Glomerular visceral epithelial cell (primary cell): ENCODE measurements at regions not wholly inside any gene's neighbourhood (a gene's known extent, or its start where the extent isn't known, plus 50 kb on each side); places are given as distances from the start of the nearest gene placed in this dataset.
"Not testable (repeated sequence)": the region's sequence is repeated elsewhere in the genome, so short reads cannot be mapped to it uniquely, and the experiment has no call there.

ENCODE experiments used
- DNase-seq: peaks from one replicate; pipeline ENCODE4 v3.0.0-alpha.2; 2016; ENCODE audit errors: extremely low spot score

DNA sequence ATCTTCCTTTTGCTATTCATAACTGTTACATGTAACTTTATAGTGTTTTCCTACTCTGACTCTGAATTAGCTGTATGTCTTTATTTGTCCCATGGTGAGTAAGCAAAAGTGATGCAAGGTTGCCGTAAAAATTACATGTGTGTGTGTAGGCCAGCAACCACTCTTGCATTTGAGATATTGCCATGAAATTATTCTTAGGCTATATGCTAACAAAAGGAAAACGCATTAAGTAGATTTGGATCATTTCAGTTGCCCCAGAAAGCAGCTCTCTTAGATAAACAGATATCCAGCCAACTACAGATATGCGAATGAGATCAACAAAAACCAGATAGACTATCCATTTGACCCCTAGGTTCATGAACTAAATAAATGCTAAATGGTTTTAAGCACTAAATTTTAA lies 73.6 kb downstream of the CYLC2 start:
- no peak for DNase-seq

DNA sequence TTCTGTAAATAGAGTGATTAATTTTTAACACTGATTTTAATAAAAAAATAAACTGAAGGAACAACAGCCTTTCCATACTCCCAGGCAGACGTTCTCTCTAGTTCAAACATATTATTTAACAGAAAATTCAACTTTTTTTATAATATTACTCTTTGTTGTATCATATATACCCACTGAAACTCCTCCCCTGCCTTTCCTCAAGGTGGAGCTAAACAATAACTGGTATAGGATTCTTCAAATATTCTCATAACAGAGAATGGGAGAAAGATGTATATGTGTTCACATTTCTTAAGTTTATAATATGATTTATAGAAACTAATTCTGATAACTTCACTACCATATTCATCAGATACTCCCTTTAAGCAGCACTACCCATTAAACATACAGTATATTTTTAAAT lies 83.4 kb downstream of the CYLC2 start:
- DNase-seq = no peak

DNA sequence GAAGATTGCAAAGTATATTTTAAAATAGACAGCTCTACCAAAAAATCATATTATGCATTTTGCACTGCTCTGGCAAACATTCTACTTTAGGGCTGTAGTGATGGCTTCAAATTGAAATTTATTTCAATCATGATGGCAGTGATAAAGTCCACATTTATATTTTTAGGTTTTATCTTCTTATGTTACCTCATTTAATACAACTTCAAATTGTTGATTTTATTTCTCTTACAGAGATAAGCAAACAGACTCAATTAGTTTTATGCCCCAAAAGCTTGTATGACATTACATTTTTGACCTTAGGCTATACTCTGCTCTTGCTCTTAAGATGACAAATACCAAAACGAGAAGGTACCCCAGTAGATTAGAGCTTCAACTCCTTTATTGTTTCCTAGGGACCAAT lies 87.4 kb downstream of the CYLC2 start:
- DNase-seq = no peak

DNA sequence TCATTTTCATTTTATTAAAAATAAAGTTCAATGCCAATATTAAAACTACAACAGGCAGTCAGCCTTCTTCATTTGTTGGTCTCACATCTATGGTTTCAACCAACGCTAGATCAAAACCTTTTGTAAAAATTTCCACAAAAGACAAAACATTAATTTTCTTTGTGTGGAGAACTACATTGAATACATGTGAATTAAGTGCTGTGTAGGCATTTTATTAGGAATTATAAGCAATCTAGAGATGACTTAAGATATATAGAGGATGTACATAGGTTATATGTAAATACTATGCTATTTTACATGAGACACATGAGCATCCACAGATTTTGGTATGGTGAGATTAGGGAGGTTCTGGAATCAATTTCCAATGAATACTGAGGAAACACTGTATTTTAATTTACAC lies 94.2 kb downstream of the CYLC2 start:
- no peak for DNase-seq

DNA sequence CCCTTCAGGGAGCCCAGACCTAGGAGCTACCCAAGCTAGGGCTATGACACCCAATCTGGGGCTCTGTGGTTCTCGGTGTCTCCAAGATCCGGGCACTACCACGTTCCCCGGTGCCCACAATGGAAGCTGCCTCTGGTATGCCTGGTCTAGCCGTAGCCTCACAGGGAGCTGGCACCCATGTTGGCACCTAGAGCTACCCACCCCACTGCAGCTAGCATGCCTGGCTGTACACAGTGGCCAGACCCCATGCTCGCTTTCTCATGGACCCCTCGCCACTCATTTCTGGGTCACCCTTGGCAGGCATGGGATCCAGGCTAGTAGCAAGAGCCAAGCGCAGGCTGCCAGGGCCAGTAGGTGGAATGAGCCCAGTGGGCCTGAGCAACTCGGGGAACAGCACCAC lies 109.0 kb downstream of the CYLC2 start:
- DNase-seq = no peak

DNA sequence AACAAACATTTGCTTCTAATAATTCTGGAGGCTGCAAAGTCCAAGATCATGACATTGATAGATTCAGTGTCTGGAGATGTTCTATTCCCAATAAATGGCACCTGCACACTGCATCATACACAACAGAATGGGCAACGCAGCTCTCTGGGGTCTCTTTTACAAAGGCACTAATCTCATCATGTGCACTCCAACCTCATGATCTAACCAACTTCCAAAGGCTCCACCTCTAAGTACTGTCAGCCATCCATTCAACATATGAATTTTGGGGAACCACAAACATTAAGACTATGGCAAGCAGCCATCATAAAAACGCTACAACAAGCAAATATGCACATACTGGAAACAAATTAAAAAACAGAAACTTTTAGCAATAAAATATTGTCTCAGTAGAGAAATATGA lies 121.1 kb downstream of the CYLC2 start:
- no peak for DNase-seq

DNA sequence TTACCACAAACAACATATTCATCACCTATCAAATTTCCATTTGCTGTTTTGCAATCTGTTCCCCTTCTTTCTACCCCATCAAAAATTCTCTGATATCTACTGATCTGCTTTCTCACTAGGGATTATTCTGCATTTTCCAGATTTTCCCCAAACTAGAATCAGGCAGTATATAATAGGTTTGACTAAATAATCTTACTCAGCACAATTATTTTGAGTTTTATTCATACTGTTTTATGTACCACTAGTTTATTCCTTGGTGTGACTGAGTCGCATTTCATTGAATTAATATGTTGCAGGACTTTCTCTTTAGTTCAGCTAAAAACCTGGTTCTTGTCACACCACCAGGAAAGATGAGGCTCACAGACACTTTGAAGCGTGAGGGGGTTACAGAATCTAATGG lies 131.4 kb downstream of the CYLC2 start:
- no peak for DNase-seq

DNA sequence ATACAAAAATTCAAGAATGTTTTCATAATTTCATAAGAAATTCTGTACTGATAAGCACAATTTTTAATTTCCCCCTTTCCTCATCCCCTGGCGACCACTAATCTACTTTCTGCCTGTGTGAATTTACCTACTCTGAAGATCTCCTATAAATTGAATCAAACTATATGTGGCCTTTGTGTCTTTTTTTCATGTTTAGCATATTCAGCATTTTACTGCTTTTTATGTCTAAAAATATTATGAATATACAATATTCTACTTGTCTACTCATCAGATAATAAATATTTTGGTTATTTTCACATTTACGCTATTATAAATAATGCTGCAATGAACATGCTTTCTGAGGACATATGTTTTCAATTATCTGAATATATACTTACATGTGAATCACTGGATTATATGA lies 144.8 kb downstream of the CYLC2 start:
- DNase-seq = no peak

DNA sequence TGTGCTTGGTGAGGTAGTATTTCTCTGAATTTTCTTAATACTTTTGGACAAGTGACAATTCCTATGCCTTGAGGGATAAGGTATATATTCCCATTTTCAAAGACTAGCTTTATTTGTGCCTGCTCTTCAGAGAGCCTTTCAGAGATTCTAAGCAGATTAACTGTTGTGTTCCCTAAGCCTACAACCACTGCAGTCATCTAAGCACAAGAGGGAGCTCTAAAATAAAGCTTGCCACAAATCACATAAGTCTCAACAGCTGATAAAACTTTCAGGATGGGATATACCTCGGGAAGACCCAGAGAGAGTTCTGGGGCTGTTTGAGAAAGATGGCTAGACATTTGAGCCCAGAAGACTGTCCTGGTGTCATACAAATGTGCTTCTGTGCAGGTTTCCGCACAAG lies 157.3 kb downstream of the CYLC2 start:
- no peak for DNase-seq

DNA sequence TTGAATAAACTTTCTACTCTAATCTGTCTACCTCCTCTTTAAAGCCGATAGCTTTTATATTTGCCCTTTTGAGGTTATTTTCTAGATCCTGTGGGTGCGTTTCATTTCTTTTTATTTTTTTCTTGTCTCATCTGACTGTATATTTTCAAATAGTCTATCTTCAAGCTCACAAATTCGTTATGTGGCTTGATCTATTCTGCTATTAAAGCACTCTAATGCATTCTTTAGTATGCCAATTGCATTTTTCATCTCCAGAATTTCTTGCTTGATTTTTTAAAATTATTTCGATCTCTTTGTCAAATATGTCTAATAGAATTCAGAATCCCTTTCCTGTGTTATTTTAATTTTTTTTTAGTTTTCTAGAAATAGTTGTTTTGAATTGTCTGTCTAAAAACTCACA lies 172.4 kb downstream of the CYLC2 start:
- DNase-seq = no peak

DNA sequence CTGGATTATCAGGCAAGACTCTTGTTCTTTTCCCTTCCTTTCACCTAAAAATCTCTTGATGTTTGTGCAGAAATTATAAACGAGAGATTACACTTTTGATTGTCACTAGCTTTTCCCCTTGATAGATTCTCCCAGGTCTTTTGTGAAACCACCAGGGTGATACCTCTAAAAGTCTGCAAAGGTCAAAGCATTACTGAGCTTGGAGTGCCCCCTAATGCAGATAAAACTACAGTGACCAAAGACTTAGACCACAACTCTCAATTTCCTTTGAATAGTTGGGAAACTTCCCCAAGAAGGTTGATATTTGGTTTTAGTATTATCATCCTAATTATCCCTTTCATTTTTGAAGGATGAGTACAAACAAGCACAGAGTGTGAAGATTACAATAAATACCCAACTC lies 173.1 kb downstream of the CYLC2 start:
- no peak for DNase-seq

DNA sequence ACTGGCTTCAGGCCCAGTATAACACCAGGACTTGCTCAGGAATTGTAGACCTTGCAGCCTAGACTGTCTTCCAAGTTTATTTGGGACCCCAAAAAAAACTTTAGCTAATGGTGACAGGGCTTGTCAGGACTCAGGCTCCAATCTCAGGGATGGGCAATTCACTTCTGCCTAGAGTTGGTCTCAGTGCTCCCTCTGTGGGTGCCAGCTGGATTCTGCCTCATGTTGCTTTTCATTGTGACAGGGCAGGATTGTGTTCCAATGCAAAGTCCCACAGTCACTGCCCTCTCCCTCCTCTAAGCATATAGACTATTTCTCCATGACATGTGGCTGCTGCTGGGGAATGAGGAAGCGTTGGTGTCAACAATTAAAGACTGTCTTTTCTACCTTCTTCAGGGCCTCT lies 174.7 kb downstream of the CYLC2 start:
- DNase-seq = no peak

DNA sequence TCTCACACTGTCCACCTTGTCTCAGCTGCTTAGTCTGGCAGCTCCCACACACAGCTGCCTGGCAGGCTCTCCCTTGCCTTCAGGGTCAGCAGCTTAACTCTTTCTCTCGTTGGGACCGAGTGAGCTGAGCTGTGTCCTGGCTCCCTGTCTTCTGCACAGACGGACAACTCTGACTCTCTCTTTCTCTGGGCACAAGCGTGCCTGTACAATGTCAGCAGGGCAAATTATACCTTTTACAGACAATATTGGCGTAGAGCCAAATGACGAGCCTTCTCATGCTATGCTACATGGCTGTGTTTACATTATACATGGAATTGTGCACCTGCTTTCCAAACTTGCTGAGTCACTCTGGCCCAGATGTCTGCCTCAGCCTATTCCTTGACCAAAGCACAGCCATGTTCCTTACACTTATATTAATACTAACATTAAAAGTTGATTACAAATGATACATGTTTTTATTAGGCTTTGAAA lies 188.6 kb downstream of the CYLC2 start:
- DNase-seq = peak; percentile 1

DNA sequence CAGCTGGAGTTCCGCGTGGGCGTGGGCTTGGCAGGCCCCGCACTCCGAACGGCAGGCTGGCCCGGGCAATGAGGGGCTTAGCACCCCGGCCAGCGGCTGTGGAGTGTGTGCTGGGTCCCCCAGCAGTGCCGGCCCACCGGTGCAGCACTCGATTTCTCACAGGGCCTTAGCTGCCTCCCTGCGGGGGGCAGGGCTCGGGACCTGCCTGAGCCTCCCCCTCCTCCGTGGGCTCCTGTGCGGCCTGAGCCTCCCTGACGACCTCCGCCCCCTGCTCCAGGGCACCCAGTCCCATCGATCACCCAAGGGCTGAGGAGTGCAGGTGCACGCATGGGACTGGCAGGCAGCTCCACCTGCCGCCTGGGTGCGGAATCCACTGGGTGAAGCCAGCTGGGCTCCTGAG lies 191.8 kb downstream of the CYLC2 start:
- DNase-seq = no peak

DNA sequence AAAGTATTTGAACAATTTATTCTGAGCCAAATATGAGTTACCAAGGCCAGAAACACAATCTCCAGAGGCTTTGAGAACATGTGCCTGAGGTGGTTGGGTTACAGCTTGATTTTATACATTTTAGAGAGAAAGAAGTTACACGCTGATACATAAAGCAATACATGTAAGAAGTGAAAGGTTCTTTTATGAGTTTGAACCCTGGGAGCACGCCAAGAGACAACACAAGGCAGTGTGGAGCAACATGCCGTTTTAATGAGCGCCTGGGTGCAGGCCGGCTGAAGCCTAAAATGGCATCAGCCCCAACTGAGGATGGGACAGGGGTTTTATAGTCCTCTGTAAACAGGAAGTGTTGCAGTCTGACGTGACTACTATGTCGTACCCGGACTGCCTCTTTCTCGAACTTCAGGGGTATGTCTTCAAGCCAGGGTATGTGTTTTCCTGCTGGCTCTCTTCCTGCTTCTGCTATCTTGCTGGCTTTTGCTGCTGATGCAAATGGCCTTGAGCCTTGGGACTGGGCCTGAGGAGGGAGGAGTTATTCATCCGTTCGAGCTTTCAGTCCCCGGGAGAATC lies 193.7 kb downstream of the CYLC2 start:
- no peak for DNase-seq

DNA sequence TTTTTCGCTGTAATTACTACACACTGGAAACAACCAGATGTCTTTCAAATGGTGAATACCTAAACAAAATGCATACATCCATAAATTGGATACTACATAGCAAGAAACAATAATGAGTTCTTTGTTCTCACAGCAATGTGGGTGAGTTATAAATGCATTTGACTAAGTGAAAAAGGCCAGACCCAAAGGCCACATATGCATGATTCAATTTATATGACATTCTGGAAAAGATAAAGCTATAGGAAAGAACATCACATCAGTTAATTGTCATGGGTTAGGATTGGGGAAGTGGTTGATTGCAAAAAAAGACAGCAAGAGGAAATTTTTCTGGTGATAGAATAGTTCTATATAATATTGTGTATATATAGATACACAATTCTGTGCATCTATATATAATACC lies 198.9 kb downstream of the CYLC2 start:
- DNase-seq = no peak

DNA sequence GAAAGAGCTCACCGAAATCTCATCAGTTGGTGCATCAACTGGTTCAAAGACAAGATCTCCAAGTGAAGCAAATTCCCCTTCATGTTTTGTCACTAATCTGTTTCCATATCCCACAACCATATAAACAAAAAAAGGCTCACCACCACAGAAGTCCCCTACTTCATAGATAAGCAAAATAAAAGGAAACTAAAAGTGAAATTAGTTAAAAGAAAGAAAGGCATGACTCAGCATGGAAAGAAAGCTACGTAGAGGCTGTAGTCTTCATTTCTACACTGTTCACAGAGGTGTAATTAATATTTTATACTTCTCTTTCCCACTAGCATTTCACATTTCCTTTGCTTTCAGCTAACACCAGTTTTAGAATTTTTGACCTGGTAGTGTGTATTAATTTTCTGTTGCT lies 208.0 kb downstream of the CYLC2 start:
- no peak for DNase-seq

DNA sequence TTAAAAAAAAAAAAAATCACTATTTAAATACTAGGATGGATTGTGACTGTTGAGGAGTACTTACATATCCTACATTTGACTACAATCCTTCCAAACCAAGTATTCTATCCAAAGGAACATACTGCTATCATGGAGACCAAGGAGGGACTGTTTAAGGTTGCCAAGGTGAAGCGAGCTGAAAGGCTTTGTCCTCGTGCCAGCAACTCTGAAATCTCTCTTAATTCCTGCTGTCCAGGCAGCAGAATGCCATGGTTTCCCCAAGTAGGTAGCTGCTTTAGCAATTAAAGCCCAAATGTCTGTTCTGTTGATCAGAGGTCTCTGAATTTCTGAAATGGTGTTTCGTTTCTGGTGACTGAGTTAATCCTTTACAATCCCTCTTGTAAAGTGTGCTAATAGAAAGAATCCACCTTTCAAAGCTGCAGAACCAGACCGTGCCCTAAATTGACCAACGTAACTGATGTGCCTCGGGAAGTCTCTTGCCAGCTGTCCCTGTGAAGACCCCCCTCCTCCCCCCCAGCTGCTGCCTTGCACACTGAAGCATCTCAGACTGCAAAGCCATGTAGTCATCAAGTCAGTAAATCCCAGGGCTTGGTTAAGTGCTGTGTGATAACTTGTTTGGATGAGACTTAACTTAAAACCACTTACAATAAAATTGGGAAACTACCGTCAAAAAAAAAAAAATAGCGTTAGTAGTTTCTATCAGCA lies 210.9 kb downstream of the CYLC2 start:
- DNase-seq = not testable (repeated sequence)

DNA sequence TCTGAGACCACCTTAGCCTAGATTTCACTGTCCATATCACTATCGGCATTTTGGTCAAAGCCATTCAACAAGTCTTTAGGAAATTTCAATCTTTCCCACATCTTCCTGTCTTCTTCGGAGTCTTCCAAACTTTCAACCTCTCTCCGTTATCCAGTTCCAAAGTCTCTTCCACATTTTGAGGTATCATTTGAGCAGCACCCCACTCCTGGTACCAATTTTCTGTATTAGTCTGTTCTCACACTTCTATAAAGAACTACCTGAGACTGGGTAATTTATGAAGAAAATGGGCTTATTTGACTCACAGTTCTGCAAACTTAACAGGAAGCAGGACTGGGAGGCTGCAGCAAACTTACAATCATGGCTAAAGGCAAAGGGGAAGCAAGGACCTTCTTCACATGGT lies 215.5 kb downstream of the CYLC2 start:
- DNase-seq = no peak

DNA sequence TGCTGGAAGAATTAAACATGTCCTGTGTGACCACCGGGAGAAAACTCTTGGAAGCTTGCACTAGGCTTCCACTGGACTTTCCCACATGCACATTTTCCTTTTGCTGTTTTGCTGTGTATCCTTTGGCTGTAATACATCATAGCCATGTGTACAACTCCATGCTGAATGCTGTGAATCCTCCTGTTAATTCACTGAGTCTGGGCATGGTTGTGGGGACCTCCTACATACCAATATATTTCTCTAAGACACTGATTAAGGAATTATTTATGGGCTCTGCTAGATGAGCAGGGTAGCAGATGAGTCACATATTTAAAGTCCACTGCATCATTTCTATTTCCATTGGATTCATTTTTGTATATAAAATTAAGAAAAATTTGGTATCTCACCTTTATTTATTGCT lies 220.1 kb downstream of the CYLC2 start:
- DNase-seq = no peak

DNA sequence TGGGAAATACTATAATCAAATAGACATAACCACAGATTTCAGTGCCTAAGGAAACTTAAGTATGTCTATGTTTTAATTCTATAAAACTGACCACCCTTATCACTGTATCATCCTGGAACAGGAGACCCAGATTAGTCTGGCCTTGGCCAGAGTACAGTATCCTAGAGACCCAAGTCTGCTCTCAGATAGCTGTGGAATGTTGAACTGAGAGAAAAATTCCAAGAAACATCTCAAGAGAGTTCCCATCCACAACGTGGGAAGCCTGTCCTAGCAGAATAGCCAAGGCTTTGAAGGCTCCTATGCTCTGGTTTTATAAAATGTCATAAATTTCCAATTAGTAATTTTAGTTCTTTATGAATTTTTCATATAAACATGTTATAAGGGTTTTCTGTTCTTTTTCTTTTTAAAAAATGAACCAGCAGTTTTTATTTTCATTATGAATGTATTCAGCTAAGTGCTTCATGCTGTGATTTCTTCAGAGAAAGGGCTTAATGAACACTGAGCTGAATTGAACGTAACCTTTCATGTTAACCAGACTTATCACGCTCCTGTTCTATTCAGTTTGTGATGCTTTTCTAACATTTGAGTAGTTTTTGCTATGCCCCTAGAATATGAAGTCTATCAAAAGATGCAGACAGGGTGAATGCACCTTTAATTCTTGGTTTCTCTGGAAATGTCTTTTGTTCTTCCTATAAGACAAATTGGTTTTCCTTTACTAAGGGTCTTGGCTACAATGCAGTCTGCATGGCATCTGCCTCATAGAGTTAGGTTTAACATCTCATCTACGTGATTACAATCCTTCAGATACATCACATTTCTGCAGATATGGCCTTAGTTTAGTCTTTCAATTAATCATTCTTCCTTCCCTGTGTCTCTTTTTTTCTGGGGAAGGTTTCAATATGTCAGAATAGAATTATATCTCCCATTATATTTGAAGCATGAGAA lies 230.8 kb downstream of the CYLC2 start:
- DNase-seq = no peak

DNA sequence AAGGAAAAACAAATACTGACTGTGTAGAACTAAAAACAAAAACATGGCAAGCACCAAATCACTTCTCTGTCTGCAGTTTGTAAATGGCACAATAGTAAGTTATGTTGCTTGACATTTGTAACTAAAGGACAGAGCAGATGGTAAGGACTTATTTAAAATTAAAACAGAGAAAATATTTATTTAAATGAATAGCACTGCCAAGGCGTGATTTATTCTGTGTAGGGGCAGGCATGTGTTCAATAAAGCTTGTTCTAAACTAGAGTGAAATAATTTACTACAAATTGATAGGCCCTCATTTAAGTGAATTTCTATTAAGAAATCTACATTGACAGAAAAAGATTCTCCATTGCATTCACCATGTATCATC lies 231.5 kb downstream of the CYLC2 start:
- DNase-seq = no peak

DNA sequence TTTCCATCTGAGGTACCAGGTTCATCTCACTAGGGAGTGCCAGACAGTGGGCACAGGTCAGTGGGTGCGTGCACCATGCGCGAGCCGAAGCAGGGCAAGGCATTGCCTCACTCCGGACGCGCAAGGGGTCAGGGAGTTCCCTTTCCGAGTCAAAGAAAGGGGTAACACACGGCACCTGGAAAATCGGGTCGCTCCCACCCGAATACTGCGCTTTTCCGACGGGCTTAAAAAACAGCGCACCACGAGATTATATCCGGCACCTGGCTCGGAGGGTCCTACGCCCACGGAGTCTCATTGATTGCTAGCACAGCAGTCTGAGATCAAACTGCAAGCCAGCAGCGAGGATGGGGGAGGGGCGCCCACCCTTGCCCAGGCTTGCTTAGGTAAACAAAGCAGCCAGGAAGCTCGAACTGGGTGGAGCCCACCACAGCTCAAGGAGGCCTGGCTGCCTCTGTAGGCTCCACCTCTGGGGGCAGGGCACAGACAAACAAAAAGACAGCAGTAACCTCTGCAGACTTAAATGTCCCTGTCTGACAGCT lies 242.5 kb downstream of the CYLC2 start:
- not testable (repeated sequence) for DNase-seq
